GM20000 (cell line): ENCODE measurements at regions not wholly inside any gene's neighbourhood (a gene's known extent, or its start where the extent isn't known, plus 50 kb on each side); places are given as distances from the start of the nearest gene placed in this dataset.

Source experiments
- DNase-seq: peaks from one replicate; pipeline ENCODE4 v3.0.0; 2012; ENCODE audit warnings: low spot score
- TF ChIP-seq, protein P1 (sequence below): IDR thresholded peaks from 2 replicates; pipeline ENCODE4 v1.5.1; 2012; ENCODE audit warnings: mild to moderate bottlenecking, control low read depth; ENCODE audit errors: extremely low read depth, missing control alignments

DNA sequence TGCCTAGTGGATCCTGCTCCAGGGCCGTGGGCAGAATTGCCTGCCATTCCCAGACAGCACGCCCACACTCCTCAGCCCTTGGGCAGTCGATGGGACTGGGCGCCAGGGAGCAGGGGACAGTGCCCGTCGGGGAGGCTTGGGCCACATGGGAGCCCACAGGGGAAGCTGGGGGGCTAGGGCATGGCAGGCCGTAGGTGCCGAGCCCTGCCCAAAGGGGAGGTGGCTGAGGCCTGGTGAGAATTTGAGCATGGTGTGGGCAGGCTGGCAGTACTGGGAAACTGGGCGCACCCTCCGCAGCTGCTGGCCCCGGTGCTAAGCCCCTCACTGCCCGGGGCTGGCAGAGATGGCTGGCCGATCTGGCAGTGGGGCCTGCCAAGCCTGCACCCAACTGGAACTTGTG is 1225.9 kb upstream of the EPHA6 start:
- TF ChIP-seq, protein P1, sequence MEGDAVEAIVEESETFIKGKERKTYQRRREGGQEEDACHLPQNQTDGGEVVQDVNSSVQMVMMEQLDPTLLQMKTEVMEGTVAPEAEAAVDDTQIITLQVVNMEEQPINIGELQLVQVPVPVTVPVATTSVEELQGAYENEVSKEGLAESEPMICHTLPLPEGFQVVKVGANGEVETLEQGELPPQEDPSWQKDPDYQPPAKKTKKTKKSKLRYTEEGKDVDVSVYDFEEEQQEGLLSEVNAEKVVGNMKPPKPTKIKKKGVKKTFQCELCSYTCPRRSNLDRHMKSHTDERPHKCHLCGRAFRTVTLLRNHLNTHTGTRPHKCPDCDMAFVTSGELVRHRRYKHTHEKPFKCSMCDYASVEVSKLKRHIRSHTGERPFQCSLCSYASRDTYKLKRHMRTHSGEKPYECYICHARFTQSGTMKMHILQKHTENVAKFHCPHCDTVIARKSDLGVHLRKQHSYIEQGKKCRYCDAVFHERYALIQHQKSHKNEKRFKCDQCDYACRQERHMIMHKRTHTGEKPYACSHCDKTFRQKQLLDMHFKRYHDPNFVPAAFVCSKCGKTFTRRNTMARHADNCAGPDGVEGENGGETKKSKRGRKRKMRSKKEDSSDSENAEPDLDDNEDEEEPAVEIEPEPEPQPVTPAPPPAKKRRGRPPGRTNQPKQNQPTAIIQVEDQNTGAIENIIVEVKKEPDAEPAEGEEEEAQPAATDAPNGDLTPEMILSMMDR, result no peak
- no peak for DNase-seq

DNA sequence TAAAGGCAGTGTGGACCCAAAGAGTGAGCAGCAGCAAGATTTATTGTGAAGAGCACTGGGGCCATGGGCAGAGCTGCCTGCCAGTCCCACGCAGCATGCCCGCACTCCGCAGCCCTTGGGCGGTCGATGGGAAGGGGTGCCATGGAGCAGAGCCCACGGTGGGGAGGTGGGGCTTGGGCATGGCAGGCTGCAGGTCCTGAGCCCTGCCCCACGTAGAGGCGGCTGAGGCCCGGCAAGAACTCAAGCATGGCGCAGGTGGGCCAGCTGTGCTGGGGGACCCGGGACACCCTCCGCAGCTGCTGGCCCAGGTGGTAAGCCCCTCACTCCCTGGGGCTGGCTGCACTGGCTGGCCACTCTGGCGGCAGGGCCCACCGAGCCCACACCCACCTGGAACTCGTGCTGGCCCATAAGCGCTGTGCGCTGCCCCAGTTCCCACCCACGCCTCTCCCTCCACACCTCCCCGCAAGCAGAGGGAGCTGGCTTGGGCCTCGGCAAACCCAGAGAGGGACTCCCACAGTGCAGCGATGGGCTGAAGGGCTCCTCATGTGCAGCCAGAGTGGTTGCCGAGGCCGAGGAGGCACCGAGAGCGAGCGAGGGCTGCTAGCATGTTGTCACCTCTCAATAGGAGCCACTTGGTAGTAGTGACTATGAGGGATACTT is 1218.8 kb upstream of the EPHA6 start:
- TF ChIP-seq, protein P1, result no peak

GRCh38 chr3:95607926-95608325 is 1206.5 kb upstream of the EPHA6 start:
- TF ChIP-seq, protein P1, result no peak
- no peak for DNase-seq

More for the DNA sequence above, 1218.8 kb upstream of the EPHA6 start:
- no peak for DNase-seq

DNA sequence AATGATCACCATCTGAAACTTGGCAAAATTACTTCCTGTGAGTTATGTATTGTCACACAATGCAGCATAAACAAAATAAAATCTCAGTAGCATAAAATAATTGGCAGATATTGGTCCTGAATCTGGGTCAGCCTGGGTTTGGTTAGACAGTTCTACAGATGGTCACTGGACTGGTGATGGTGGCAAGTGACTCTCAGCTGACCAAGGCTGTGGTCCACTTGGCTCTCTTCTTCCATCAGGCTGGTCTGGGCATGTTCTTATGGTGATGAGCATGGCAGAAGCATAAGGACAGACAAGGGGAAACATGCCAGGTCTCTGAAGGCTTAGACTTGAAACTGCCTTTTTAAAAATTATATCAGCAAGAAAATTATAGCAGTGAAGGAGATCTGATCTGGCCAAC is 1205.0 kb upstream of the EPHA6 start:
- DNase-seq, result no peak
- TF ChIP-seq, protein P1, result no peak

- no peak for DNase-seq
Observed at GRCh38 chr3:95612611-95613010, 1201.8 kb upstream of the EPHA6 start.

GRCh38 chr3:95613993-95614392 is 1200.4 kb upstream of the EPHA6 start:
- no peak for DNase-seq
- TF ChIP-seq, protein P1, result no peak

More at GRCh38 chr3:95612611-95613010, 1201.8 kb upstream of the EPHA6 start:
- TF ChIP-seq, protein P1, result no peak

DNA sequence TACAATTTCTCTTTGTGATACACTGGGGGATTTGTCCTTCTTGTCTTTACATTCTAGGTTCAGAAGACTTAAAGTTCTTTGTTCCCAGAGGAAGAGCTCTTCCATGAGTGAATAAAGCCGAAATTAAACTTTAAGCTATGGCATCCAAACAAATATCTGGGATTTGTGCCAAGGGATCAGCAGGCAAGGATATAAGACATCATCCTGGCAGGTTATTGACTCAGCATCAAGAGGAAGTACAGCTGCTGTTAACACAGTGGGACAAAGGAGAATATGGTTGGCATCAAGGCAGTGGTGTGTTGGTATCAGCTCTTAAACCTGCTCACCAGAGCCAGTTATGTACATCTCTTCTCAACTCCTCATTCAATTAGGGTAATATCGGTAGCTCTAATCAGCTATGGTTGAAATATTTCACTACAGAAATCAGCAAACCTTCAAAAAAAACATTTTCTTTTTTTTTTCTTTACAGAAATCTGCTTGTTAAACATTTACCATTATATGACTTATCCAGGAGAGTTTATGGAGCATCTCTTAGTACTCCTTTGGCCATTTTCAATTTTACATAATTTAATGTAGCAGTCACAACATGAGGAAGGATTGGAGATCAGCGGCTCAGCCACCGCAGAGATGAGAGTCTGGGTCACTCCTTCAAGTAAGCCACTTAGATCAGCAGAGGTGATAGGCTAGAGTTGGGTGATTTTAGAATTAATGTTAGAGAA is 1198.6 kb upstream of the EPHA6 start:
- no peak for DNase-seq
- TF ChIP-seq, protein P1, result no peak
